Lower leg skin (tissue), 3 donors: ENCODE measurements at regions not wholly inside any gene's neighbourhood (a gene's known extent, or its start where the extent isn't known, plus 50 kb on each side); places are given as distances from the start of the nearest gene placed in this dataset.

Experiments used
- POLR2A ChIP-seq, 2 donors: fragments of 450-650 bp; IDR thresholded peaks; one replicate each; pipeline ENCODE4 v1.6.1; 2016 to 2017; ENCODE audit warnings: antibody characterized with exemption in 2 of 2, mild to moderate bottlenecking in 1 of 2, moderate library complexity in 1 of 2
- TF ChIP-seq, protein P1 (sequence below), 3 donors: fragments of 450-650 bp; IDR thresholded peaks; one replicate each; pipeline ENCODE4 v1.5.1; 2016; ENCODE audit warnings: antibody characterized with exemption in 3 of 3, mild to moderate bottlenecking in 3 of 3, moderate library complexity in 2 of 3

- TF ChIP-seq, protein P1, sequence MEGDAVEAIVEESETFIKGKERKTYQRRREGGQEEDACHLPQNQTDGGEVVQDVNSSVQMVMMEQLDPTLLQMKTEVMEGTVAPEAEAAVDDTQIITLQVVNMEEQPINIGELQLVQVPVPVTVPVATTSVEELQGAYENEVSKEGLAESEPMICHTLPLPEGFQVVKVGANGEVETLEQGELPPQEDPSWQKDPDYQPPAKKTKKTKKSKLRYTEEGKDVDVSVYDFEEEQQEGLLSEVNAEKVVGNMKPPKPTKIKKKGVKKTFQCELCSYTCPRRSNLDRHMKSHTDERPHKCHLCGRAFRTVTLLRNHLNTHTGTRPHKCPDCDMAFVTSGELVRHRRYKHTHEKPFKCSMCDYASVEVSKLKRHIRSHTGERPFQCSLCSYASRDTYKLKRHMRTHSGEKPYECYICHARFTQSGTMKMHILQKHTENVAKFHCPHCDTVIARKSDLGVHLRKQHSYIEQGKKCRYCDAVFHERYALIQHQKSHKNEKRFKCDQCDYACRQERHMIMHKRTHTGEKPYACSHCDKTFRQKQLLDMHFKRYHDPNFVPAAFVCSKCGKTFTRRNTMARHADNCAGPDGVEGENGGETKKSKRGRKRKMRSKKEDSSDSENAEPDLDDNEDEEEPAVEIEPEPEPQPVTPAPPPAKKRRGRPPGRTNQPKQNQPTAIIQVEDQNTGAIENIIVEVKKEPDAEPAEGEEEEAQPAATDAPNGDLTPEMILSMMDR (IDR thresholded peaks at IDR 0.05), result no peak
- no peak for TF ChIP-seq POLR2A (IDR thresholded peaks at IDR 0.05)
Measured at GRCh38 chr12:46571608-46572007, 199.0 kb upstream of the SLC38A2 start.
